Neural progenitor cell (in vitro differentiated cells): ENCODE measurements at regions not wholly inside any gene's neighbourhood (a gene's known extent, or its start where the extent isn't known, plus 50 kb on each side); places are given as distances from the start of the nearest gene placed in this dataset.

Experiments
- EZH2 ChIP-seq: fragments of 200-600 bp; sonication (generic); IDR thresholded peaks from 2 replicates; pipeline ENCODE4 v1.6.1; 2017; ENCODE audit warnings: antibody characterized with exemption, mild to moderate bottlenecking, moderate library complexity
- EZH2phosphoT487 ChIP-seq: fragments of 200-600 bp; sonication (generic); IDR thresholded peaks from 2 replicates; pipeline ENCODE4 v1.6.1; 2017; ENCODE audit warnings: antibody characterized with exemption
- TF ChIP-seq, protein P1 (sequence below): fragments of 200-600 bp; sonication (generic); IDR thresholded peaks from 2 replicates; pipeline ENCODE4 v1.5.1; 2017; ENCODE audit warnings: antibody characterized with exemption, mild to moderate bottlenecking

DNA sequence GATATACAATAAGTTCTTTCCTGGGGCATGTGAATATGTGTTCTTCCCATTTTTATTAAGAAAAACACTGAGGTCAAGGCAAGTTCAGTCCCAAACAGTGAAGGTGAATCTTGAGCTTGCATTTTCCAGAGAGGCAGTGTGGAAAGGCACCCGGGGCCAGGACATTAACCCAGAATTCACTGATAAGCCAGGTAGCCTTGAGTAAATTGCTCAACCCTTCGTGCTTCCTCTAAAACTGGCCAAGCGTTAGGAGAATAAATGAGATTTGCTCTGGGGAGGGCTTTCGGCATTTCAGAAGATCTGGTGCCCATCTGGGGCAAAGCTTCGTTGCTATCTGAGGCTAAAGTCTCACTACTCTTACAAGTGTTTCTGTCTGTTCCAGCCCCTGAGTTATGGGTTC is 57.1 kb upstream of the KAZN start:
- TF ChIP-seq, protein P1, sequence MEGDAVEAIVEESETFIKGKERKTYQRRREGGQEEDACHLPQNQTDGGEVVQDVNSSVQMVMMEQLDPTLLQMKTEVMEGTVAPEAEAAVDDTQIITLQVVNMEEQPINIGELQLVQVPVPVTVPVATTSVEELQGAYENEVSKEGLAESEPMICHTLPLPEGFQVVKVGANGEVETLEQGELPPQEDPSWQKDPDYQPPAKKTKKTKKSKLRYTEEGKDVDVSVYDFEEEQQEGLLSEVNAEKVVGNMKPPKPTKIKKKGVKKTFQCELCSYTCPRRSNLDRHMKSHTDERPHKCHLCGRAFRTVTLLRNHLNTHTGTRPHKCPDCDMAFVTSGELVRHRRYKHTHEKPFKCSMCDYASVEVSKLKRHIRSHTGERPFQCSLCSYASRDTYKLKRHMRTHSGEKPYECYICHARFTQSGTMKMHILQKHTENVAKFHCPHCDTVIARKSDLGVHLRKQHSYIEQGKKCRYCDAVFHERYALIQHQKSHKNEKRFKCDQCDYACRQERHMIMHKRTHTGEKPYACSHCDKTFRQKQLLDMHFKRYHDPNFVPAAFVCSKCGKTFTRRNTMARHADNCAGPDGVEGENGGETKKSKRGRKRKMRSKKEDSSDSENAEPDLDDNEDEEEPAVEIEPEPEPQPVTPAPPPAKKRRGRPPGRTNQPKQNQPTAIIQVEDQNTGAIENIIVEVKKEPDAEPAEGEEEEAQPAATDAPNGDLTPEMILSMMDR, result no peak
- TF ChIP-seq EZH2, result no peak
- no peak for TF ChIP-seq EZH2phosphoT487
